H1 (cell line): ENCODE measurements at regions not wholly inside any gene's neighbourhood (a gene's known extent, or its start where the extent isn't known, plus 50 kb on each side); places are given as distances from the start of the nearest gene placed in this dataset.

Experiments
- CREB1 ChIP-seq: IDR thresholded peaks from 2 replicates; pipeline ENCODE4 v1.6.1; 2012; ENCODE audit warnings: inconsistent platforms
- FOSL1 ChIP-seq: IDR thresholded peaks from 2 replicates; pipeline ENCODE4 v1.6.1; 2011; ENCODE audit warnings: mild to moderate bottlenecking, low read depth, low read length, moderate library complexity; ENCODE audit not compliant: insufficient read depth
- HDAC6 ChIP-seq: IDR thresholded peaks from one replicate; pipeline ENCODE4 v1.7.1; 2012; ENCODE audit warnings: low read depth, mild to moderate bottlenecking, inconsistent platforms, low read length, moderate library complexity
- NRF1 ChIP-seq: IDR thresholded peaks from 2 replicates; pipeline ENCODE4 v1.6.1; 2011; ENCODE audit warnings: mild to moderate bottlenecking, low read depth, low read length, improper control_type of control experiment
- RNF2 ChIP-seq: fragments of 200-900, 300-1000 bp; sonication (generic); IDR thresholded peaks from 2 replicates; pipeline ENCODE4 v1.7.1; 2016; ENCODE audit warnings: borderline replicate concordance, low read depth, mild to moderate bottlenecking, antibody characterized with exemption, low read length; ENCODE audit not compliant: poor library complexity, severe bottlenecking; ENCODE audit errors: missing control alignments
- SAP30 ChIP-seq: fragments of 300-600 bp; sonication (generic); IDR thresholded peaks from 2 replicates; pipeline ENCODE4 v1.7.1; 2012; ENCODE audit warnings: low read length, moderate library complexity, mild to moderate bottlenecking, inconsistent platforms; ENCODE audit not compliant: insufficient read depth, insufficient replicate concordance
- TEAD4 ChIP-seq: IDR thresholded peaks from 2 replicates; pipeline ENCODE4 v1.6.1; 2012; ENCODE audit warnings: low read depth, low read length, inconsistent platforms, mixed read lengths
- TF ChIP-seq, protein P1 (sequence below): fragments of 300-600 bp; sonication (generic); IDR thresholded peaks from 2 replicates; pipeline ENCODE4 v1.7.1; 2012; ENCODE audit warnings: low read length, moderate library complexity, mild to moderate bottlenecking, inconsistent platforms; ENCODE audit not compliant: insufficient replicate concordance
- TF ChIP-seq, protein P2 (sequence below): IDR thresholded peaks from 2 replicates; pipeline ENCODE4 v1.6.1; 2011; ENCODE audit warnings: low read depth, mild to moderate bottlenecking, low read length; ENCODE audit not compliant: insufficient read depth

DNA sequence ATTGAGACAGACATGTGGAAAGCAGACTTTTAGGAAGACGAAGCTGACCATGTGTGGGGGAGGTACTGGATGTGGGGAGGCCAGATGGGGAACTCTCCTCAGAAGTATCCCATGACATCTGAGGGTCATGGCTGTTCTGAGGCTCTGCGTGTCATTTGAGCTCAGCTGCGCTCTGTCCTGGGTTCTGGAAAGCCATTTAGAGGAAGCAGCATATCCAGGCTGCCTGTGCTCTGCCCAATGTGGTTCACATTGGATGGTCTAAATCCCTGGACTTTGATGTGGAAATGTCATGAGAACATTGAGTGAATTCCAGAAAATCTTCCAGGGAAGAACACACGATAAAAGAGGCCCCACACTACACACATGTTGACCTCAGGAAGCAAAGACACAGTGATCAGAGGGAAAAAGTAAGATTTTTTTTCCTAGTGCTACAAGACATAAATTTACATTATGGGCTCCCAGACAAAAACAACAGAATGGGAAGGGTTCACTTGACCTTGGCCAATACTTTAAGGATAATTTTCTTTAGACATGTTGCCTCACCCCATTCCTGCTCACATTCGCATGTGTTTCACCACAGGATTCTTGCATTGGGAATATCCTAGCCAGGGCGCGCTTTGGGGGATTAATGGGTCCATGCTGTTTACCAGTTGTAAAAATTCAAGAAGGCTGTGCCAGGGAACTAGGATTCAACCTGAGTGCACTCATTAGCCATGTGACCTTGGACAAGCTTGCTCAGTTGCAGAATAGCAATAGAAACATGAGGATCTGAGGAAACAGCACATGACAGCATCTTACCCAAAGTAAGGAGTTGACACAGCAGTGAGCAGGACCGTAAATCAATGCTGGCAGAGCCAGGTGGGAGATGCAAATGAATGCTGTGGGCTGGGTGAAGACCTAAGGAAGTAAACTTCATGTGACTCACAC lies 73.2 kb upstream of the C1QTNF7 start (continued):
- TF ChIP-seq, protein P1, sequence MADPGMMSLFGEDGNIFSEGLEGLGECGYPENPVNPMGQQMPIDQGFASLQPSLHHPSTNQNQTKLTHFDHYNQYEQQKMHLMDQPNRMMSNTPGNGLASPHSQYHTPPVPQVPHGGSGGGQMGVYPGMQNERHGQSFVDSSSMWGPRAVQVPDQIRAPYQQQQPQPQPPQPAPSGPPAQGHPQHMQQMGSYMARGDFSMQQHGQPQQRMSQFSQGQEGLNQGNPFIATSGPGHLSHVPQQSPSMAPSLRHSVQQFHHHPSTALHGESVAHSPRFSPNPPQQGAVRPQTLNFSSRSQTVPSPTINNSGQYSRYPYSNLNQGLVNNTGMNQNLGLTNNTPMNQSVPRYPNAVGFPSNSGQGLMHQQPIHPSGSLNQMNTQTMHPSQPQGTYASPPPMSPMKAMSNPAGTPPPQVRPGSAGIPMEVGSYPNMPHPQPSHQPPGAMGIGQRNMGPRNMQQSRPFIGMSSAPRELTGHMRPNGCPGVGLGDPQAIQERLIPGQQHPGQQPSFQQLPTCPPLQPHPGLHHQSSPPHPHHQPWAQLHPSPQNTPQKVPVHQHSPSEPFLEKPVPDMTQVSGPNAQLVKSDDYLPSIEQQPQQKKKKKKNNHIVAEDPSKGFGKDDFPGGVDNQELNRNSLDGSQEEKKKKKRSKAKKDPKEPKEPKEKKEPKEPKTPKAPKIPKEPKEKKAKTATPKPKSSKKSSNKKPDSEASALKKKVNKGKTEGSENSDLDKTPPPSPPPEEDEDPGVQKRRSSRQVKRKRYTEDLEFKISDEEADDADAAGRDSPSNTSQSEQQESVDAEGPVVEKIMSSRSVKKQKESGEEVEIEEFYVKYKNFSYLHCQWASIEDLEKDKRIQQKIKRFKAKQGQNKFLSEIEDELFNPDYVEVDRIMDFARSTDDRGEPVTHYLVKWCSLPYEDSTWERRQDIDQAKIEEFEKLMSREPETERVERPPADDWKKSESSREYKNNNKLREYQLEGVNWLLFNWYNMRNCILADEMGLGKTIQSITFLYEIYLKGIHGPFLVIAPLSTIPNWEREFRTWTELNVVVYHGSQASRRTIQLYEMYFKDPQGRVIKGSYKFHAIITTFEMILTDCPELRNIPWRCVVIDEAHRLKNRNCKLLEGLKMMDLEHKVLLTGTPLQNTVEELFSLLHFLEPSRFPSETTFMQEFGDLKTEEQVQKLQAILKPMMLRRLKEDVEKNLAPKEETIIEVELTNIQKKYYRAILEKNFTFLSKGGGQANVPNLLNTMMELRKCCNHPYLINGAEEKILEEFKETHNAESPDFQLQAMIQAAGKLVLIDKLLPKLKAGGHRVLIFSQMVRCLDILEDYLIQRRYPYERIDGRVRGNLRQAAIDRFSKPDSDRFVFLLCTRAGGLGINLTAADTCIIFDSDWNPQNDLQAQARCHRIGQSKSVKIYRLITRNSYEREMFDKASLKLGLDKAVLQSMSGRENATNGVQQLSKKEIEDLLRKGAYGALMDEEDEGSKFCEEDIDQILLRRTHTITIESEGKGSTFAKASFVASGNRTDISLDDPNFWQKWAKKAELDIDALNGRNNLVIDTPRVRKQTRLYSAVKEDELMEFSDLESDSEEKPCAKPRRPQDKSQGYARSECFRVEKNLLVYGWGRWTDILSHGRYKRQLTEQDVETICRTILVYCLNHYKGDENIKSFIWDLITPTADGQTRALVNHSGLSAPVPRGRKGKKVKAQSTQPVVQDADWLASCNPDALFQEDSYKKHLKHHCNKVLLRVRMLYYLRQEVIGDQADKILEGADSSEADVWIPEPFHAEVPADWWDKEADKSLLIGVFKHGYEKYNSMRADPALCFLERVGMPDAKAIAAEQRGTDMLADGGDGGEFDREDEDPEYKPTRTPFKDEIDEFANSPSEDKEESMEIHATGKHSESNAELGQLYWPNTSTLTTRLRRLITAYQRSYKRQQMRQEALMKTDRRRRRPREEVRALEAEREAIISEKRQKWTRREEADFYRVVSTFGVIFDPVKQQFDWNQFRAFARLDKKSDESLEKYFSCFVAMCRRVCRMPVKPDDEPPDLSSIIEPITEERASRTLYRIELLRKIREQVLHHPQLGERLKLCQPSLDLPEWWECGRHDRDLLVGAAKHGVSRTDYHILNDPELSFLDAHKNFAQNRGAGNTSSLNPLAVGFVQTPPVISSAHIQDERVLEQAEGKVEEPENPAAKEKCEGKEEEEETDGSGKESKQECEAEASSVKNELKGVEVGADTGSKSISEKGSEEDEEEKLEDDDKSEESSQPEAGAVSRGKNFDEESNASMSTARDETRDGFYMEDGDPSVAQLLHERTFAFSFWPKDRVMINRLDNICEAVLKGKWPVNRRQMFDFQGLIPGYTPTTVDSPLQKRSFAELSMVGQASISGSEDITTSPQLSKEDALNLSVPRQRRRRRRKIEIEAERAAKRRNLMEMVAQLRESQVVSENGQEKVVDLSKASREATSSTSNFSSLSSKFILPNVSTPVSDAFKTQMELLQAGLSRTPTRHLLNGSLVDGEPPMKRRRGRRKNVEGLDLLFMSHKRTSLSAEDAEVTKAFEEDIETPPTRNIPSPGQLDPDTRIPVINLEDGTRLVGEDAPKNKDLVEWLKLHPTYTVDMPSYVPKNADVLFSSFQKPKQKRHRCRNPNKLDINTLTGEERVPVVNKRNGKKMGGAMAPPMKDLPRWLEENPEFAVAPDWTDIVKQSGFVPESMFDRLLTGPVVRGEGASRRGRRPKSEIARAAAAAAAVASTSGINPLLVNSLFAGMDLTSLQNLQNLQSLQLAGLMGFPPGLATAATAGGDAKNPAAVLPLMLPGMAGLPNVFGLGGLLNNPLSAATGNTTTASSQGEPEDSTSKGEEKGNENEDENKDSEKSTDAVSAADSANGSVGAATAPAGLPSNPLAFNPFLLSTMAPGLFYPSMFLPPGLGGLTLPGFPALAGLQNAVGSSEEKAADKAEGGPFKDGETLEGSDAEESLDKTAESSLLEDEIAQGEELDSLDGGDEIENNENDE: no peak
- no peak for TF ChIP-seq SAP30
- TF ChIP-seq TEAD4: no peak
- TF ChIP-seq, protein P2, sequence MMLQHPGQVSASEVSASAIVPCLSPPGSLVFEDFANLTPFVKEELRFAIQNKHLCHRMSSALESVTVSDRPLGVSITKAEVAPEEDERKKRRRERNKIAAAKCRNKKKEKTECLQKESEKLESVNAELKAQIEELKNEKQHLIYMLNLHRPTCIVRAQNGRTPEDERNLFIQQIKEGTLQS: no peak
- TF ChIP-seq FOSL1: no peak
- no peak for TF ChIP-seq CREB1
- TF ChIP-seq HDAC6: no peak
- TF ChIP-seq NRF1: no peak
- TF ChIP-seq RNF2: no peak
